ACC112 (cell line): ENCODE measurements at regions not wholly inside any gene's neighbourhood (a gene's known extent, or its start where the extent isn't known, plus 50 kb on each side); places are given as distances from the start of the nearest gene placed in this dataset.

Experiments used
- H2AFZ ChIP-seq: fragments of 200-600 bp; sonication (generic); one replicate; pipeline ENCODE4 v1.6.0; 2017; ENCODE audit warnings: antibody characterized with exemption, low read length; ENCODE audit not compliant: unreplicated experiment
- H3K27ac ChIP-seq: fragments of 200-600 bp; sonication (generic); 2 replicates; pipeline ENCODE4 v1.5.1; 2014; ENCODE audit warnings: low read depth, mild to moderate bottlenecking, antibody characterized with exemption, low read length, moderate library complexity
- H3K27me3 ChIP-seq: fragments of 200-600 bp; sonication (generic); 2 replicates; pipeline ENCODE4 v1.6.1; 2014; ENCODE audit warnings: mild to moderate bottlenecking, antibody characterized with exemption, low read length, moderate library complexity, mixed read lengths; ENCODE audit not compliant: insufficient read depth
- H3K36me3 ChIP-seq: fragments of 200-600 bp; sonication (generic); 2 replicates; pipeline ENCODE4 v1.6.1; 2016; ENCODE audit warnings: mild to moderate bottlenecking, antibody characterized with exemption, low read length, moderate library complexity, mixed read lengths; ENCODE audit not compliant: insufficient read depth
- H3K4me1 ChIP-seq: fragments of 200-600 bp; sonication (generic); one replicate; pipeline ENCODE4 v1.6.1; 2016; ENCODE audit warnings: low read length, mixed read lengths; ENCODE audit not compliant: insufficient read depth, unreplicated experiment, control insufficient read depth
- H3K4me3 ChIP-seq: fragments of 200-600 bp; sonication (generic); 2 replicates; pipeline ENCODE4 v1.5.1; 2014; ENCODE audit warnings: mild to moderate bottlenecking, low read depth, low read length
- H3K79me2 ChIP-seq: fragments of 200-600 bp; sonication (generic); one replicate; pipeline ENCODE4 v1.6.0; 2016; ENCODE audit warnings: low read length; ENCODE audit not compliant: control insufficient read depth, unreplicated experiment, insufficient read depth

DNA sequence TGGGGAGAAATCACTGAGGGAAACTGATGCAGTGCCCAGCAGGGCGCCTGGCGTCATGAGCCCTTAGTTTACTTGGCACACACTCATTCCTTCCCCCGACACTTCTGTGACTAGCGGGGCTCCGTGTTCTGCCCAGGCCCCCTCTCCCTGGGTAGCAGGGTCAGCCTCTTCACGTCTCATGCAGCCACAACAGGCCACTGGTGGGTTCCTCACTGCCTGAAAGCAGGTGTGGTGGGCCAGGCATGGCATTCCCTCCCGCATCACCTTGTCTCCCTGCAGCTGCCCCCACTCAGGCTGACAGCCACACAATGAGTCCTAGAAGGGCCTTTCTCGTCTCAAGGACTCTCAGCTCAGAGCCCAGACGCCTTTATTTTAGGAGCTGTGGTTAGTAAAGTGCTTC, 51.1 kb upstream of the CPLX2 start:
- no peaks in the 10 kb centered on the region for H3K36me3 ChIP-seq
- H3K4me1 ChIP-seq = peaks cover 6% of the 10 kb centered on the region
- H3K27me3 ChIP-seq = peaks cover 46% of the 10 kb centered on the region
- no peaks in the 10 kb centered on the region for H3K79me2 ChIP-seq
- H3K4me3 ChIP-seq = no peak overlapping the region
- H3K27ac ChIP-seq = no peak overlapping the region
- H2AFZ ChIP-seq = no peak overlapping the region
